GM19351 (cell line): ENCODE measurements at regions not wholly inside any gene's neighbourhood (a gene's known extent, or its start where the extent isn't known, plus 50 kb on each side); places are given as distances from the start of the nearest gene placed in this dataset.

ENCODE experiments used
- ATAC-seq: cut with Tn5 transposase; IDR thresholded peaks from one replicate; pipeline ENCODE4 v1.9.1; 2021; ENCODE audit warnings: mild to moderate bottlenecking, moderate library complexity; ENCODE audit not compliant: unreplicated experiment

GRCh38 chr18:41466436-41467160, 488.4 kb upstream of the PIK3C3 start:
- no peak for ATAC-seq

DNA sequence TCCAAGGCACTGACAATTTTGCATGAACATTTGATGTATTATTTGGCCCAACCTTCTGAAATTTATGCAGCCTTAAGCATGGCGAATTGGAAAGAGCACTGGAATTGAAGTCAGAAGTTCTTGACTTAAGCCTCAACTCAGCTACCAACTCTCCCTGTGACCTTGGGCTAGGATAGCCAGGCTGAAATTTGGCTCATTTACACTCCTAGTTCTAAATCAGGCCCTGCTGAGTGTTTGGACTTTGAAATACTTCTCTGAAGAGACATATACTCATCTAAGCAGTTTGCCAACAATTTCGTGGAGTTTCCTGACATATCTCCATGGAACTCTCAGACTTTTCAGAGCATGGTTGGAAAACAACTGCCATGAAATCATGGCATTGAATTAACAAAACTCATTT, 489.6 kb upstream of the PIK3C3 start:
- ATAC-seq = no peak

DNA sequence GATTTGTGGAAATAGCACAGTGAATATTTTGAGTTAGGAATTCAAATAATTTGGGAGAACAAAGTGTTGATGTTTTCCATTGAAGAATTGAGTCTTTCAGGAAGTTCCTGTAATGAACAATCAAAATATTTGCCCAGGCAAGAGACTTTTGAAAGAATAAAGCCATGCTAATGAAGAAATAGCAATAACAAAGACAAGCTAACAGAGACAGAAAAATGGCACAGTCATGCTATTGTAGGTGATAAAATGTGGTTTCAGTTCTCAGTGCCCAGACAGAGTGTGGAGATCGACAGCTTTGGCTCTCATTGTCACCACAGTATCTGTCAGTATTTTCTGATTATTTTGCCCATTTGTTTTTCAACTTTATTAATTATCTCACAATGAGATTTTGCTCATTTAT, 490.8 kb upstream of the PIK3C3 start:
- no peak for ATAC-seq

DNA sequence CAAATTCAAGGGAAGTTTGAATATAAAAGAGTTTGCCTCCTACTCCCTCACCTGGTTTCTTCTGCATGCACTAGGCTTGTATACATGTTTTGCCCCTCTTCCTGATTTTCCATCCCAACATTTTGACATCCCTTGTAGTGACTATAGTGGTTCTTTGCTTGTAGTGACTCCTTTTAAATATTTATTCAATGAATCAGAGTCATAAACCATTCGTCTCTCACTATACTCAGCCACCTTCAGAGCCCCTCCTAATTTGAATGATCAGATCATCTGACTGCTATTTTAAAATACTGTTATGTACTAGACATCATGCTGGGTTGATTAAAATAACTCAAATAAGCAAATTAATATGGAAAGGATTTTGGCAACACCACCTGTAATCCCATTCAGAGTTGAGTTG, 492.1 kb upstream of the PIK3C3 start:
- ATAC-seq = no peak

GRCh38 chr18:41461114-41461513, 493.9 kb upstream of the PIK3C3 start:
- no peak for ATAC-seq

- ATAC-seq = no peak
Observed at GRCh38 chr18:41459656-41460055, 495.4 kb upstream of the PIK3C3 start.

DNA sequence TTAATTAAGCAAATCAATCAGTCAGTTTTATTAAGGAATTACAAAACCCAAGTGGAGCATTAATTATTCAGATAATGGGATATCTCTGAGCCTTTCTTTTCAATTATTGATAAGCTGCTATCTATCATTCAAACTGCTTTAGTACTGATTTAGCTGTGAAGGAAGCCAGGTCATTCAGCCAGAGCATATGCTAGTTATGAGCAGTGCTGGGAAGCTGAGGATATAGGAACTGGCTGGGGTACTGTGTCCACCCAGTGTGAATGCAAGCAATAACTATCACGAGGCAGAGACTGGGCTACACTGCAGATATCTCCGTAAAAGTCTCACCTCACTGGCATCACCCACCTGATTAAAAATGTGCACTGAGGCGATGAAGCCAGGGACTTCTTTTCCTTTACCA, 496.7 kb upstream of the PIK3C3 start:
- ATAC-seq = no peak

DNA sequence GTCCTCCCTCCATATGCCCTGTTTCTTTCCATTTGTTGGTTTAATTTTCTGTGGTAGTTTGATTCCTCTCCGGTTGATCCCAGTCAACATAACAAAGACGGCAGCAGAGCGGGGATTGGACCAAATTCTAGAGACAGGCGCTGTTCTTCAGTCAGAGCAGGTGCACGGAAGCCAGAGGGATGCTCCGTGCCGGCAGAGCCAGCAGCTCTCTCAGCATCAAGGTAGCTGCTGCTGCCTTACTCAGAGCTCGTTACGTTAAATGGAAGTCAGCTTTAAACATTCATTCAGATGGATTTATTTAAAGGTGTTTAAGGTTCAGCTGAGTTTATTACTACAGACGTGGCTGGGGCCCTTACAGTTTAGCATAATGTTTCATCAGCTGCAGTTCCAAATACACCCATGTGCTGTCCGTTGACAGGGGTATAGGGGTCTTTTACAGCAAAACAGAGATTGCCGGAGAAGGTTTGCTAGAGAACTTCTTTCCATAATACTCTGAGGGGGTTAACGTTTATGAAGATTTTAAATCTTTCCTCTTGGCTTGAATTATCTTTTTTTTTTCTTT, 497.2 kb upstream of the PIK3C3 start:
- no peak for ATAC-seq

DNA sequence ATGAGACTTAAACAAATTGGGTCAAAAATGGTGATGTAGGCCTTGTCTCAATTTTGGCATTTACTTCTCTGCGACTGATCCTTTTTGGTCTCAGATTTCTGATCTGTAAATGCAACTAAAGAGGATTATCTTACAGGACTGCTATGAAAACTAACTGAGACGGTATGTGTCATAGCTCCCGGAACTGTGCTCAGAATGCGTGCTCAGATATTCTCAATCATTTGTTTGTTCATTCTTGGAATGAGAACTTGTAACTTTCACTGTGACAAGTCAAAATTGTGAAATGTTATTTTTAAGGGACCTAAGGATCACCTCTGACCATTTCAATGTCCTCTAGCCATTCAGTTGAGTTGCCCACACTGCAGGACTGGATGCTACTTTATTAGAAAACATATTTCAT, 498.2 kb upstream of the PIK3C3 start:
- ATAC-seq = no peak

GRCh38 chr18:41449612-41450011, 505.4 kb upstream of the PIK3C3 start:
- no peak for ATAC-seq

DNA sequence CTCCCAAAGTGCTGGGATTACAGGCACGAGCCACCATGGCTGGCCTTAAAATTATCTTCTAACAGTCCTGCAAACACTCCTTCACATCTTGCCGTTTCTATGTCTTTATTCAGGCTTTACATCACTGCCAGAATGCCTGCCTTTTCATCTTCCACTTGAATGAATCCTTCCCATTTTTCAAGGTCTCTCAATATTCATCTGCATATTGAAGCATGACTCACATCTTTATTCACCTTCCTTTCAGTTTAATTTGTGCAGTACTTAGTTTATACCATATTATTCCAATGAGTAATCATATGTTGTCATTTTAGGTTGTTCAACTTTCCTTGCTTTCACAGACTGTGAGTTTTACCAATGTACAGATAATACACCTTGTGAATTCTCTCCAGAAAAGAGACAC, 510.1 kb upstream of the PIK3C3 start:
- no peak for ATAC-seq

DNA sequence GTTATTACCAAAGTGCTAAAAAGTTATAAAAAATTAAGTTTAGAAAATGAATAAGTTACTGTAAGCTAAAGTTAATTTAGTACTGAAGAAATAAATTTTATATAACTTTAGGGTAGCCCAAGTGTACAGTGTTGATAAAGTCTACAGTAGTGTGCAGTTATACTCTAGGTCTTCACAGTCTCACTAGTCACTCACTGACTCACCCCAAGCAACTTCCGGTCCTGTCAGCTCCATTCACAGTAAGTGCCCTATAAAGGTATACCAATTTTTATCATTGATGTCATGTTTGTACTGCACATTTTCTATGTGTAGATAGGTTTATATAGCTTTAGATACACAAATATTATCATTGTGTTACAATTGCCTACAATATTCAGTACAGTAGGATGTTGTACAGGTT, 518.3 kb upstream of the PIK3C3 start:
- ATAC-seq = no peak

GRCh38 chr18:41418598-41418997, 536.4 kb upstream of the PIK3C3 start:
- ATAC-seq = no peak

- no peak for ATAC-seq
Observed at GRCh38 chr18:41416044-41416443, 539.0 kb upstream of the PIK3C3 start.

DNA sequence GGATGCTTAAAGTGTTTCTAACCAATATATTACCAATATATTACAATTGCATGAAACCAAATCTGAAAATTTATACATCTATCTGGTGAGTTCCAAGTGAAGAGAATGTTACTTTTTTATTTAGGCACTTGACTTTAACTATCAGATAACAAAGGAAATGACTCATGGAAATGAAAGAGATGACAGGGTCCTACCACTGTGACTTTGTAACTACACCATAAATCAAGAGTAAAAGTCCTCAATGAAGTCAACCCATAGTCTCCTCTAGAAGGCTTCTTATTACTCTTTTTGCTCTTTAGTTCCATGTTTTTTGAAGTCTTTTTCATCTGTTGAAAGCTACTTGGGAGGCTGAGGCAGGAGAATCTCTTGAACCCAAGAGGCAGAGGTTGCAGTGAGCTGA, 545.0 kb upstream of the PIK3C3 start:
- no peak for ATAC-seq

DNA sequence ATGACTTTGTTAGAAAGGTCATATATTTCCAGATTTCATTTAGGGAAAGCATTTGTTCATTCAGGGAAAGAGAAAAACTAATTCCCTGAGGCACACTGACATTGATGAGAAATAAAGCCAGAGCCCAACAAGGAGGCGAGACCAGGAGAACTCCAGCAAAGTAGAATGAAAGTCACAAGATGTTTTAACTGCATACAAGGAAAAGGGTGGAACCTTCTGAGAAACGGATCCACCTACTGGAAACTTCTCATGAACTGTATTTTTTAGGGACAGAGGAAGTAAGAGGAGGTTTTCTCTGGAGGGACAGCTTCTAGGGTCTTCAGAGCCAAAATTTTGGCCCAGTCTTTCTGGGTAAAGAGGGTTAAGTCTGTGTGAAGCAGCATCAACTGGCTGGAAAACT, 548.2 kb upstream of the PIK3C3 start:
- no peak for ATAC-seq

- no peak for ATAC-seq
Observed at GRCh38 chr18:41396861-41397260, 558.2 kb upstream of the PIK3C3 start.

DNA sequence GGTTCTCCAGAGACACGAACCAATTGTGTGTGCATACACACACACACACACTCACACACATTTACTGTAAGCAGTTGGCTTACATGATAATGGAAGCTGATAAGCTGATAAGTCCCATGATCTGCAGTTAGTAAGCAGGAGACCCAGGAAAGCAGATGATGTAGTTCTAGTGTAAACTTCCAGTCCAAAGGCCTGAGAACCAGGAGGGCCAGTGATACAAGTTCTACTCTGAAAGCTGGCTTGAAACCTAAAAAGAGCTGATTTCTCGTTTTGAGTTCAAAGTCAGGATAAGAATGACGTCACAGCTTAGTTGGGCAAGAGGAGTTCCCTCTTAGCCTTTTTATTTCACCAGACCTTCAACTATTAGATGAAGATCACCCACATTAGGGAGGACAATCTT, 558.8 kb upstream of the PIK3C3 start:
- no peak for ATAC-seq

- ATAC-seq = no peak
Observed at GRCh38 chr18:41395695-41396094, 559.3 kb upstream of the PIK3C3 start.

- ATAC-seq = no peak
Observed at GRCh38 chr18:41391616-41392595, 563.1 kb upstream of the PIK3C3 start.

GRCh38 chr18:41390309-41390708, 564.7 kb upstream of the PIK3C3 start:
- peak; percentile 66 for ATAC-seq

DNA sequence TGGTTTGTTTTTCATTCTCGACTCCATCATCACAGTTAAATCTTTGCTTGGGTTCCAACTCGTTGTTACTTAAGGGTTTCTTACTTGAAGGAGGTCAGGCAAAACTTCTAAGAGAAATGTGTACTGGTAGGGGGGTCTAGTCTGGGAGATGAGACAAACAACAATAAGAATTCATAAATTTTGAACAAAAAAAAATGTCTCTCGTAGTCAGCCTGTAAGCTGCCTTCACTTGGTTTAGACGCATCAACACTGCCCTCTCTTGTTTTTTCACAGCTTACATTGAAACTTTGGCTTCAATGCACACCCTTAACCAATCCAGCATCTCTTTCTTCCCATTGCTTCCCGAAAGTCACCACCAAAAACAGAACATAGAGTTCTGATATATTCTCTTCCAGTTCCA, 576.4 kb upstream of the PIK3C3 start:
- no peak for ATAC-seq
